Ecto neural progenitor cell (in vitro differentiated cells): ENCODE measurements at regions not wholly inside any gene's neighbourhood (a gene's known extent, or its start where the extent isn't known, plus 50 kb on each side); places are given as distances from the start of the nearest gene placed in this dataset.
A peak's percentile ranks its signal among the peaks of the same experiment; 100 is the strongest.
"Not testable (repeated sequence)": the region's sequence is repeated elsewhere in the genome, so short reads cannot be mapped to it uniquely, and the experiment has no call there.

ENCODE experiments used
- DNase-seq: peaks from one replicate; pipeline ENCODE4 v3.0.0-alpha.2; 2018; ENCODE audit warnings: low spot score

DNA sequence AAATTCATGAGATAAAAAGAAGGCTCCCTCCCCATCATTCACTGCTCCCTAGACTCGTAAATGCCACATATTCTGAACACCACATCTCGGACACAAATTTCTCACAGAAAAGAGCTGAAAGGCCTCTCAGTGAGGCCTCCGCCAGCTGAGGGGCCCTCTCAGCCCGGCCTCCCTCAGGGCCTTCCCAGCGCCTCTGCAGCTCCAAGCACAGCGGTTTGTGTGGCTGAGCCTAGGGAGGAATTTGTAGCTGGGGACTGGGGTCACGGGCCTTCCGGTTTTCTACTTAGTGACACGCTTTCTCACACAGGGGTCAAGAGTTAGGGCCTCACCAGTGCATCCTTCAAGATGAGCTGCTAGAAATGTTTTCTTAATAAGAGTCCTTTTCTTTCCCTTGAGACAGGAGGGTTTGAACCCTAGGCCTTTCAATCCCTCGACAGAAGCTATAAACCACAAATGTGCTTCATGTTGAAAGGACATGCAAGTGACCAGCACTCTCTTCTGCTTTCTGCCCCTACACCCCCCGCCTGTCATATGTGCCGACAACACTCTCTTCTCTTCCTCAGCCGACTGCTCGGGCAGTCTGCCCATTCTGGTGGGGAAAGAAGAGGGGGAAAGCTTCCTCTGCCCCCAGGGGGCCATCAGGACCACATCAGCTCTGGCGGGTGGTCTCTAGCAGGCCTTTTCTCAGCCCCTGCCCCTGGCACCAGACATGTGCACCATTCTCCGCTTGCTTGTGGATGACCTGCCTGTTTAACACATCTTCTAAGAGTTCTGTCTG, 104.9 kb downstream of the CHIC2 start:
- DNase-seq, result peak; percentile 54

DNA sequence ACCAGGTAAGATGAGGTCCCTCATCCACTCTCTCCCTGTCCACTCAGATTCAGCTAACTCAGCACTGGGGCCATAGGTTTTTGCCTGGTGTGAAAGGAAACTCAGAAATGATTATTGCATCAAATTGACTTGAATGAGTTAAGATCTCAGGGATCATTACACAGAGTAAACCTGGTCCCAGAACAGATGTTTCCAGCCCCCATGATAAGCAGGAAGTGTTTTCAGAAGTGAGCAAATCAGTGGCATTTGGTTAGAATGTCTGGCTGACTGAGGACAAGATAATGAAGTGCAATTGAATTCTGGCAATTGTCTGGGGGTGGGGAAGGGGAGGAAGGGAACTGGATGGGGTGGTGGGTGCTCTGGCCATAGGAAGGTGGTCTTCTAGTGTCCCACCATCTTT, 108.0 kb downstream of the CHIC2 start:
- DNase-seq, result no peak

DNA sequence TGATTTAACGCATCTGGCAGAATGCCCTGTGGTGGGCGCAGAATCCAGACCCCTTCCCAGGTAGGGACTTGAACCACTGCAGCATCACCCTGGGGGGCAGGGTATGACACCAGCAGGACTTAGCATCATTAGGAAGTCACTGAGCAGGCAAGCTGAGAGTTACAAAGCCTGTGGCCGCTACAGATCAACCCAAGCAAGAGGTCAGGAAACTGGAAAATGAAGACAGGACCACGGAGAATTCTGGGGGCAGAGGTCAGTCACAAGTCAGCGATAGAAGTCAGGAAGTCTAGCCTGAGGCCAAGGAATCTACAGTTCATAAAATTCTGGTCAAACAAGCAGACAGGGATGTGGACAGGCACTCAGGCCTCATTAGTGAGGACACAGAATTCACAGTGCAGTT, 108.4 kb downstream of the CHIC2 start:
- DNase-seq, result peak; percentile 55

DNA sequence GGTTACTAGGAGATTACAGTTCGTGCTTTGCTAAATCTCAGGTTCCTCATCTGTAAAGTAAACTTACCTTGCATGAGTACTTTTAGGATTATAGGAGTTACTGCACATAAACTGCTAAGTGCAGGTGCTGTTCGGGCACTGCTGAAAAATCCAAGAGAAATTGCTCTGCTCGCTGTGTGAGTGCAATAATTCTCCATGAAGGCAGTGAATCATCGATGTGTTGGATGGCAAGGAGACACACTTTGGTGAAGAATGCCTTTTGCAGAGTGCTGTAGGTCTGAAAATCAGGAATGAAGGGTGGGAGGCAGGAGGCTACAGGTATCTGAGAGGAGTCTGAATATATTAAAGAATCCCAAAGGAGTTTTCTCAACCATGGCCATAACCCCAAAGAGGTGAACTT, 113.0 kb downstream of the CHIC2 start:
- DNase-seq, result no peak

DNA sequence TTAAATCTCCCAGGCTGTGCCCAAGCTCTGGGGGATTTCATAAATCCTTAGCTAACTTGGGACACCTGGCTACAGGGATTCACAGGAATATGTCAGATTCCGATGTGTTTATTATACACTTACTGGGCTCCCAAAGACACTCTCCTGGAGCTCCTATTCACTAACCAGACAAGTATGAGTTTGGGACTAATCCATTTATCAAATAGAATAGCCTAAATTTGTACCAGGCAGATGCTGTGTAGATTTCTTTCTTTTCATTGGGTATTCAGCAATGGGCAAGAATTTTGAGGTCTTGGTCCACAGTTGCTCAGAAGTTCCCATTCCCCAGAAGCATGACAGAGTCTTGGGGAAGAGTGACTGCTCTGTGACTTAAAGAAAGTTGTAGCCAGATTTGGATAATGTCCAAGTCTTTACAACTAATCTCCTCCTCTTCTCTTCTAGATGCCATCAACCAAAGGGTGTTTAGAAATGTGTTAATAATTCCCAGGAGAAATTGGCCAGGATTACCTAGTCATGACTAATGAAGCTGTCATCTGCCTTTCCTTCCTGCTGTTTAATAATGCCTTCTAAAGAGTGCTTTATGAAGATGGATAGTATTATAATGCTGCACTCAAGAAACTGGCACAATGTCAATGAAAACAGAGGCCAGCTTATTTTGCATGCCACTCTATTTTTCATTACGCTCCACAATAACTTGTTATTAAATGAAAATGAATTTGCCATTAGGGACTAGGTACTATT, 120.9 kb downstream of the CHIC2 start:
- no peak for DNase-seq

DNA sequence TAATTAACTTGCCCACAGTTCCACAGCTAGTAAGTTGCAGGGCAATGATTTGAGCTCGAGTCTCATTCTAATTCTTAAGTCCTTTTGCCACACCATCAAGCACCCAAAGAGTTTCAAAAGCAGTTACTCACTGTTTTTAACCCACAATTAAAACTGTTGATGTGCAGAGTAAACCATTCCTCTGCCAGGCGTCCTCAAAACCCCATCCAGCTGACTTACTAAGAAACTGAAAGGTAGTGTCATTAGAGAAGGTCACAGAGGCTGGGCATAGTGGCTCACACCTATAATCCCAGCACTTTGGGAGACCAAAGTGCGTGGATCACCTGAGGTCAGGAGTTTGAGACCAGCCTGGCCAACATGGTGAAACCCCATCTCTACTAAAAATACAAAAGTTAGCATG, 121.7 kb downstream of the CHIC2 start:
- no peak for DNase-seq

DNA sequence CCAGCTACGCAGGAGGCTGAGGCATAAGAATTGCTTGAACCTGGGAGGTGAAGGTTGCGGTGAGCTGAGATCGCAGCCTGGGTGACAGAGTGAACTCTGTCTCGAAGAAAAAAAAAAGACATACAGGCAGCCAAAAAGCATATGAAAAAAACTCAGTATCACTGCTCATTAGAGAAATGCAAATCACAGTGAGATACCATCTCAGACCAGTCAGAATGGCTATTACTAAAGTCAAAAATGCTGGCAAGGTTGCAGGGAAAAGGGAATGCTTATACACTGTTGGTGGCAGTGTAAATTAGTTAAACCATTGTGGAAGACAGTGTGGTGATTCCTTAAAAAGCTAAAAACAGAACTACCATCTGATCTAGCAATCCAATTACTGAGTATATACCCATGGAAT, 123.1 kb downstream of the CHIC2 start:
- DNase-seq, result no peak

DNA sequence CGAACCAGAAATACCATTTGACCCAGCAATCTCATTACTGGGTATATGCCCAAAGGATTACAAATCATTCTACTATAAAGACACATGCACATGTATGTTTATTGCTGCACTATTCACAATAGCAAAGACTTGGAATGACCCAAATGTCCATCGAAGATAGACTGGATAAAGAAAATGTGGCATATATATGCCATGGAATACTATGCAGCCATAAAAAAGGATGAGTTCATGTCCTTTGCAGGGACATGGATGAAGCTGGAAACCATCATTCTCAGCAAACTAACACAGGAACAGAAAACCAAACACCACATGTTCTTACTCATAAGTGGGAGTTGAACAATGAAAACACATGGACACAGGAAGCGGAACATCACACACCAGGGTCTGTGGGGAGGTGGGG, 124.5 kb downstream of the CHIC2 start:
- DNase-seq, result not testable (repeated sequence)

DNA sequence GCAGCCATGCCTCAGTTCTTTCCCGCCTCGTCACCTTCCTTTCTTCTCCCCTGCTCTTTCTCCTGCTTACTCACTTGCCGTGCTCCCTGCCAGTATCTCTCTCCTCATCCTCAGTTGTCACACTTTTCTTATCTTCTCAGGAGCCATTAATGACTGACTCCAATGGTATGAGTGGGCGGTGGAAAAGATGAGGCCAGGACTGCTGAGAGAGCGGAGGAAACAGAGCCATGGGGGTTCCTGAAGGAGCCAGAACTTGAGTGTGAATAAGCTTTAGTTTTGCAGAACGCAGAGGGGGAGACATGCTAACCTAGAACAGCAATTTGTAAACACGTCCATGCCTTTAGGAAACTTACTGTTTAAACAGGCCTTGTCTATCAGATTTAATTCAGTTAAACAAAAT, 126.5 kb downstream of the CHIC2 start:
- no peak for DNase-seq

DNA sequence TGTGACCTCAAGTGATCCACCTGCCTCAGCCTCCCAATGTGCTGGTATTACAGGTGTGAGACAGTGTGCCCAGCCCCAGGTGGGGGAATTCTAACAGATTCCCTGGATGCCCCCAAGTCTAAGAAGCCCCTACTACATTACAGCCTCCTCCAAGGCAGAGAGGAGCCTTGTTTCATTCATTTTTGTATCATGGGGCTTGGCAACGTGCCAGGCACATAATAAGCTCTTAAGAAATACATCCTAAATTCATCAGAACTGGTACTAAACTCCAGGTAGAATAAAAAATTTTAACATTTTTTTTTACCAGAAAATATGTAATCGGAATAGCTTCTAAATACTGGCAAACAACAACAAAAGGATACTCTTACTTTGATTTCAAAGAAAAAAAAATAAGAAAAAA, 127.1 kb downstream of the CHIC2 start:
- no peak for DNase-seq

DNA sequence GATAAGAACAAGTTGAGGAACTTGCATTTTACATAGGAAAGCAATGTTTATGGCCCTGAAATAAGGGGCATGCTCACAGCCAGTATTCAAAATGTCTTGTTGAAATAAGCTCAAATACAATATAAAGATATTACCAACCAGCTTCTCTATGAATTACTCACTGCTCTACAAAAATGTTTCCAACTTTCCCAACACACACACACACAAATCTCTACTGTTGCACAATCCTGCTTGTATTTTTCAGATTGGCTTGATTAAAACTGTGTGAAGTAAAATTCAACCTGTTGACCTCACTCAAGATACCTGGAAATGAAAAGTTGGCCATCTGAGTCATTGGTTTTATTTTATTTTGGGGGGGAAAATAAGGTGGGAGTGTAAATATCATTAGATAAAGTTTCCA, 128.6 kb downstream of the CHIC2 start:
- DNase-seq, result no peak

DNA sequence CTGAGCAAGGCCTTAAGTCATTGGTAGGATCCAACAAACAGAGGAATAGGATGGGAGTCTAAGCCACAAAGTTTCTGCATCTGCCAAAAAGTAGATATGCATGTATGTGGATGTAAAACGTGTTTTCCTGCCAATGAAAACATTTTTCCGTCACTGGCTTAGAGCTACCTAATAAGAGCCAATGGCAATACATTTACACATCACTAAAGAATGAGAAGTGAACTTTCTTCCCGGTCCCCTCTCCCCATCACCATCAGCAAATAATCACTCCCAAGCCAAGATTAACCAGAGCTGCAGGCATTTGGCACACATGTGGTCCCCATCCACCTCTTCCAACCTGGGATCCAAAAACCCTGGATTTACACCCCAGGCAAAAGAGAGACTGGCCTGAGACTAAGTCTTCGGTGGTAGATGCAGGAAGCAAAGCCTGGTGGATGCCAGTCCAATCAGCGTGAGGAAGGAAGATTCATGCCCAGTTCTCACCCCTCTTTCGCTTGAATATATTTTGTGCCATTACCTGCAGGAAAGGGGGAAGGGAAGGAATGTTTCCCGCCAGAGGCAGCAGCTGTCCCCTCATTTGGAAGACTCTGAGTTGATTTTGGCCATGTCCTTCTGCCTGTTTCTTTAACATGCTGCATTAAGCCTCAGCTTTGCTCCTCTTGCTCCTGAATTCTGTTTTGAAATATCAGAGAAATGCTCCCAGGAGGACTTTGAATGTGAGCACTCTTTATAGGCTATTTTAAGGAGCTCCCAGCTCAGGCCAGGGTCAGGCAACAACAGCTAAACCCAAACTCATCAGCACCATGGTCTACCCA, 131.4 kb downstream of the CHIC2 start:
- DNase-seq, result no peak

DNA sequence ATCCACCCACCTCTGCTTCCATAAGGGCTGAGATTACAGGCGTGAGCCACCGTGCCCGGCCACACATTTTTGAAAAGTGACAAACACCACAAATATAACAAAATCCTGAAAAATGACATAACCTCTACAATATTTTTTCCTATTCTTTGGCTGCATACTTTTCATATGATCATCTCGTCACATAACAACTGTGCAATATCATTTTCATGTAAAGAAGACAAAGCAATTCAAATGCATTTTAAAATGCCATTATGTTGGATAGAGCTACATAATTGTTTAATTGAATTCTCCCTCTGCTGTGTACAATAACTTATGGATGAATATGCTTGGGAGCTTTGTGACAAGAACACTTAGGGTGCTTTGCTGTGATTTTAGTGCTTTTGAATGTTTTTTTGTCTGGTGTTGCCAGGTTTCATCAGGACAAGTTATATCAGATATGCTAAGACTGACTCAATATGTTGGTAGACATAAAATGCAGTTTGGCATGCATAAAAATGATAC, 132.9 kb downstream of the CHIC2 start:
- DNase-seq, result no peak

DNA sequence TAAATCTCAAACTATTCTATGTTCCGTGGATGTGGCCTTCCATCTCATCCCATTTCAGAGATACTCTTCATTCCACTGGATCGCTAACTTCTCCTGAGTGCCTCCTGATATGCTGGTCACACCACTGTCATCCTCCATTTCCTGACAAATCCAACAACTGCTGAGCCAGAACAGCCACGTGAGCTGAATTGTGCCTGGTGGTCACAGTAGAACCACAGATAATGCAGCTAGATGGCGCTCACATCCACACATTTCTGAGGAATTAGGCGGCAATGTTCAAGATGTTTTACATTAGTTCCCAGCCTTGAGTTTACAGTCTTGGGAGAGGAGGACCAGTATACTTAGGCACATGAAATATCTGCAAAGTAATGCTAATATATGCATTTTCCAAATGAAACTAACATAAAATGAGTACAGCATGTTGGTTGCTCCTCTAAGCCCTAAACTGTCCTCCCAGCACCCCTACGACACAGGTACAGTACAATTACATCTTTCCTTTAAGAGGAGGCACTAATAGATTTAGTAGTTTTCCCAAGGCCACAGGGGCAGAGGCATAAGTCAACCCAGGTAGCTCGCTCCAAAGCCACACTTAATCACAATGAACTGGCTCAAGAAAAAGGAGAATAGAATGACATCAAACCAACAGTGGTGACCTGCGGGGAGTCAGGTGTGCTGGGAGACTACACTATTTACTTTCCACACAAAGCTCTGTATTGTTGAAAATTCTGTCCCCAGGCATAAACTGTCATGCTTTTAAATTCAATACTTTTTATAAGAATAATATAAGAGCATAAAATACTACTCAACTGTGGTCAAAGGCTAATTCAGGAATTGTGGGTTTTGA, 134.2 kb downstream of the CHIC2 start:
- peak; percentile 72 for DNase-seq

DNA sequence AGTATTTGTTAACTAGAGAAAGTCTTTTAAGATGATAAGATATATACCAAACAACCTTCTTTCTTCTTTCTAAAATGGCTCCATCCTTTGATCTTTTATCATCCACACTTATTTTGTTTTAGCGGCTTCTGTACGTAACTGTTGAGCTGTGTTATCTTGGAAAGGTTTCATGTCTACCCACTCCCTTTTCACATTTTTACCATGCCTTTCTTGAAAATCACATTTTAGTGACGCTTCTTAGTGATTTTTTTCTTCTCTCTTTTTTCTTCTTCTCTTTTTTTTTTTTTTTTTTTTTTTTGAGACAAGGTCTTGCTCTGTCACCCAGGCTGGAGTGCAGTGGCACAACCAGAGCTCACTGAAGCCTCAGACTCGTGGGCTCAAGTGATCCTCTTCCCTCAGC, 135.1 kb downstream of the CHIC2 start:
- no peak for DNase-seq

DNA sequence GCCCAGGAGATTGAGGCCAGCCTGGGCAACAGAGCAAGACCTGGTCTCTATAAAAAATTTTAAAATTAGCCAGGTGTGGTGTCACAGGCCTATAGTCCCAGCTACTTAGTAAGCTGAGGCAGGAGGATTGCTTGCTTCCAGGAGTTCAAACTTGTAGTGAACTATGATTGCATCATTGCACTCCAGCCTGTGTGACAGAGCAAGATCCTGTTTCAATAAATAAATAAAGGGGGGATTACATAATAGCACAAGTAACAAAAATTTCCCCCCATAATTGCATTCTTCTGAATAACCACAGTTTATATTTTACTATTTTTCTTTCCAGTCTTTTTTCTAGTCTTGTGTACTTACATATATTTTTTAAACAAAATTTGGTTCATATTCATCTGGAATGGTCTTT, 135.6 kb downstream of the CHIC2 start:
- DNase-seq, result no peak

DNA sequence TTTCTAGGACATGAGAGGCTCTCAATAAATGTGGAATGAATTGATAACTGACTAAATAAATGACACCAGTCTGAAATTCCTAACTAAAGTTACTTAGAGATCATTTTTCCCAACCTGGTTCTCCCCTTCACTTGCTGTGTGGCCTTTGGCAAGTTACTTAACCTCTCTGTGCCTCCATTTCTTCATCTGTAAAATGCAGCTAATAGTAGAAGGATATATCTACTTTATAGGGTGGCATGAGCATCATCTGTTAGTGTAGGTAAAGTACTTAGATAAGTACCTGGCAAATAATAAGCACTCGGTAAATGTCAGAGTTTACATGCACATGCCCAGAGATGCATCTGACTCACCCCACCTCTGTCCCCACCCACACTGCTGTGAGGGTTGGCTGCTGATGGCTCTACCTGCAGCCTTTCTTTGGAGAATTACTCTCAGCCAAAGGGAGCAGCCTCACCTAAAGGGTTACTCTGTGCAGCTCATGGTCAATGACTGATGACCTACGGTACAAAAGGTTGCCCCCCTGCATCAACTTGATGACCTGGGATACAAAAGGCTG, 139.3 kb downstream of the CHIC2 start:
- no peak for DNase-seq

DNA sequence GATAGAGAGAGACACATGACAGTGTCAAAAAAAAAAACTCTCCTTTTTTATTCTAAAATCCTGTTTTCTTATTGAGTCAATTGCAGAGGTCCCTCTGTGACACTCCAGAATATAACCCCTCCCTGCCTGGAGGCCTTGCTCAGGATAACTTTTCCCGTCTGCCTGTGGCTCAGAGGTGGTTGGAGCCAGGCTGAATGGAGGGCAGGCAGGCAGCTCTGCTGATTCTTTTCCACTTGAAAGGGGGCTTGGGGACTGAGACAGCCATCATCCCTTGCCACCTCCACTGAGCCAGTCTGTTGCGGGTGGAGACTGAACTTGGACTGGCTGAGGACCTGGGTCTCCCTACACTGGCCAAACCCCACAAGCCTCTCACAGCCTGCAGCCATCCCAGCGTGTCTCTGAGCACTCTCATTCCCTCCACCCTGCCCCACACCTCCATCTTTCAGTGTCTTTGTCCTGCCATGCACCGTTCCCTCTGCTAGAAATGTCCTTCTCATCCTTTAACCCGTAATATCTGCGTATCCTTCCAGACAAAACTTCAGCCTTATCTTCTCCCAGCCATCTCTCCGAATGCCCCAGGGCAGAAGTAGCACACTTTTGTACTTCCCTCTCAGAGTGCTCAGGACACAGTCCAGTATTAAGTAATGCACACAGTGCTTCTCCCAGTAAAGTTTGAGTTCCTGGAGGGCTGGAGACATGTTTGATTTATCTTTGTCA, 139.9 kb downstream of the CHIC2 start:
- DNase-seq, result no peak

DNA sequence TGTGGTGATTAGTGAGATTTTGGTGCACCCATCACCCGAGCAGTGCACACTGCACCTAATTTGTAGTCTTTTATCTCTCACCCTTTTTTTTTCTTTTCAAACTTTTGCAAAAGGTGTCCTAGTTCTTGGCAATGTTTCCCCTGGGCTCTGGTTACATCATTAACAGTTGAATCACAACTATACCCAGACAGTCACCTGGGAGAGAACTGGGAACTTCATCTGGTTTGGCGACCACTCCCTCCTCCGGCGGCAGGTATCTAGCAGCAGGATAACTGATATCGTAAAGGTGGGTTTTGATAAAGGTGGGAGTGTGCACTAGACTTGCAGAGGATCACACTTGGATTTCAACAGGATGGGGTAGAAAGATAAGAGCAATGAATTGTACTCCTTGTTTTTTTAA, 140.5 kb downstream of the CHIC2 start:
- no peak for DNase-seq

DNA sequence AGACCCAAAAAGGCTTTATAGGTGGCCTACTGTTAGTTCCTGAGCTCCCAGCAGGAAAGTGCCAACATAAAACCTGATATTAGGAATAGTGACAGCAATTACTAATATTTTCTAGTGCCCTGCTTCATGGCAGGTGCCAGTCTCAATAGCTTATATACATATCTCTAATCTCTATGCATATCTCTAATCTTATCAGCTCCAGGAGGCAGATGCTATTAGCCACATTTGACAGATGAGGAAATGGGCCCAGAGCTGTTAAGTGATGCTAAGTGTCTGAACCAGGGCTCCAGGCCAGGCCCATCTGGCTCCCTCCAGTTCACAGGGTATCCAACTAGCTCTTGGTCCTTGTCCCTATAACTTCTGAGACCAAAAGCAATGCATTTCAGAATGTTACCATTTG, 142.5 kb downstream of the CHIC2 start:
- no peak for DNase-seq

DNA sequence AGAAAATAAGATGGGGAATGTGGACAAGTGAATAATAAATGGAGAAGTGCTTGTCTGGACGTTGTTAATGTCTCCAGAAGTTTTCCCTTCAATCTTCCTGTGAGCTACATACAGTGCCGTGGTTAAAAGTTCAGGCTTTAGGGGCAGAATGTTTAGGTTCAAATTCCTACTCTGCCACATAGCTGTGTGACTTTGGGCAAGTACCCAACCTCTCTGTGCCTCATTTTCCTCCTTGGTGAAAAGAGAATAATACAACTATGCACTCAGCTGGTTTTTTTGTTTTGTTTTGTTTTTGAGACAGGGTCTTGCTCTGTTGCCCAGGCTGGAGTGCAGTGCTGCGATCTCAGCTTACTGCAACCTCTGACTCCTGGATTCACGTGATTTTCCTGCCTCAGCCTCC, 143.5 kb downstream of the CHIC2 start:
- DNase-seq, result no peak
